A549 (cell line): ENCODE measurements at regions not wholly inside any gene's neighbourhood (a gene's known extent, or its start where the extent isn't known, plus 50 kb on each side); places are given as distances from the start of the nearest gene placed in this dataset.

Experiments
- CTCF ChIP-seq: fragments of >200 bp; sonication (Bioruptor Twin); formaldehyde crosslinking; IDR thresholded peaks from 3 replicates; pipeline ENCODE4 v1.5.1; 2016
- ZFP36 ChIP-seq: fragments of 450-650 bp; IDR thresholded peaks from 2 replicates; pipeline ENCODE4 v1.6.1; 2014; ENCODE audit warnings: borderline replicate concordance; ENCODE audit not compliant: partially characterized antibody

GRCh38 chr15:56832125-56832524, 86.3 kb upstream of the TCF12 start:
- TF ChIP-seq CTCF (no peak), ZFP36 (no peak)
